Activated CD4-positive, alpha-beta T cell treated with anti-CD3 and anti-CD28 coated beads for 36 hours (primary cell): ENCODE measurements at regions not wholly inside any gene's neighbourhood (a gene's known extent, or its start where the extent isn't known, plus 50 kb on each side); places are given as distances from the start of the nearest gene placed in this dataset.

Source experiments
- ATAC-seq: fragments of 200-7000 bp; cut with Tn5 transposase; one replicate; pipeline ENCODE4 v1.10.0; 2021; ENCODE audit warnings: mild to moderate bottlenecking, moderate library complexity
- CTCF ChIA-PET: fragments of 350-600 bp; sonication (Branson Sonifier 250); formaldehyde crosslinking; loops from one replicate; lab custom pipeline; 2021; ENCODE audit warnings: antibody characterized with exemption; lab: Charles Lee
- POLR2A ChIA-PET: fragments of 350-600 bp; sonication (Branson Sonifier 250); formaldehyde crosslinking; loops from one replicate; lab custom pipeline; 2021; ENCODE audit warnings: antibody characterized with exemption, inconsistent platforms; lab: Charles Lee
- DNase-seq: peaks from one replicate; pipeline ENCODE4 v3.0.0-alpha.2; 2020
- H3K27ac Mint-ChIP-seq: one replicate; pipeline ENCODE4 v1.8.0; 2021; ENCODE audit warnings: mixed read lengths
- H3K27me3 Mint-ChIP-seq: one replicate; pipeline ENCODE4 v1.8.0; 2021; ENCODE audit warnings: mixed read lengths
- H3K36me3 Mint-ChIP-seq: one replicate; pipeline ENCODE4 v1.8.0; 2021; ENCODE audit warnings: low read depth, mixed read lengths
- H3K4me1 Mint-ChIP-seq: one replicate; pipeline ENCODE4 v1.8.0; 2021; ENCODE audit warnings: mixed read lengths
- H3K4me3 Mint-ChIP-seq: one replicate; pipeline ENCODE4 v1.8.0; 2021; ENCODE audit warnings: mild to moderate bottlenecking, moderate library complexity, mixed read lengths
- H3K9me3 Mint-ChIP-seq: one replicate; pipeline ENCODE4 v1.8.0; 2021; ENCODE audit warnings: low read depth, mixed read lengths
- intact Hi-C, 2 experiments: fragments of 100-400 bp; cut with DNase I in 1 of 2; cut with micrococcal nuclease in 1 of 2; formaldehyde crosslinking; loops; one replicate each; pipeline versions ENCODE4 v1.14.2 to v1.15.1; 2022 to 2024; cut with DNase I, micrococcal nuclease

DNA sequence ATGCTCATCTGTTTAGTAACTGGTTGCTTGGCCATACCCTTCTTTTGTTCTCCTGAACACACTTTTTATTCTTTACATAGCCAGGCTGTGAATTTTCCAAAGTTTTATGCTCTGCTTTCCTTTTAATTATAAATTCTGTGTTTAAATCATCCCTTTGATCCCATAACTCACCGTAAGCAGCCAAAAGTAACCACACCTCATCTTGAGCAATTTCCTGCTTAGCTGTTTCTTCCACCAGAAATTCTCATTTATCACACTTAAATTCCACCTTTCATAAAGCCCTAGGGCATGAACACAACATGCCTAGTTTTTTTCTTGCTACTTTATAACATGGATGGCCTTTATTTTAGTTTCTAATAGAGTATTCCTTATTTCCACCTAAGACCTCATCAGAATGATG, 510.7 kb downstream of the C12orf50 start:
- DNase-seq = no peak
- intact Hi-C loops = no loop called here
- H3K9me3 Mint-ChIP-seq = no peaks in the 10 kb centered on the region
- no peaks in the 10 kb centered on the region for H3K27me3 Mint-ChIP-seq
- CTCF ChIA-PET = no interaction called here
- H3K4me1 Mint-ChIP-seq = no peaks in the 10 kb centered on the region
- POLR2A ChIA-PET = no interaction called here
- H3K36me3 Mint-ChIP-seq = no peaks in the 10 kb centered on the region
- no peak overlapping the region for H3K27ac Mint-ChIP-seq
- no peak for ATAC-seq
- H3K4me3 Mint-ChIP-seq = no peak overlapping the region

DNA sequence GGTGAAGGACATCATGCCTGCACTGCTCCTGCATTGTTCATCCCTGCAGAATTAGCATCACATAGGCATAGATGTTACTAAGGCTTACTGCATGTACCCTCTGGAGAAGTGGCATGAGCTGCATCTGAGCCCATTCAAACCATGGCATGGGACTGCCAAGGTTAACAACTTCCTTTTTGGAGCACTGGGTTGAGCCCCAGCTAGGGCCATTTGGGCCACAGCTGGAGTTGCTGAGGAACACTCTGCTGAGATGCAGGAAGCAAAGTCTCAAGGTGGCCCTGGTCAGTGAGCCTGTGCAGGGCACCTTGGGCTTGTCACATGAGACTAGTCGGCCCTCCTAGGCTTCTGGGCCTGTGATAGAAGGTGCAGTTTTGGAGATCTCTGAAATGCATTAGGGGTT, 511.2 kb downstream of the C12orf50 start:
- Mint-ChIP-seq H3K9me3 (no peaks in the 10 kb centered on the region), H3K4me3 (no peak overlapping the region), H3K36me3 (no peaks in the 10 kb centered on the region), H3K4me1 (no peaks in the 10 kb centered on the region), H3K27ac (no peak overlapping the region), H3K27me3 (no peaks in the 10 kb centered on the region)
- ATAC-seq = no peak
- CTCF ChIA-PET = no interaction called here
- intact Hi-C loops = no loop called here
- DNase-seq = no peak
- POLR2A ChIA-PET = no interaction called here

GRCh38 chr12:87513536-87514280, 515.5 kb downstream of the C12orf50 start:
- ChIA-PET POLR2A (no interaction called here), CTCF (interaction anchor here (1.5 kb wide), 1 partner anchor 40 kb away, joined by 3 read pairs; no protein-coding TSS in a partner anchor)
- ATAC-seq (no peak), DNase-seq (no peak)
- Mint-ChIP-seq H3K36me3 (no peaks in the 10 kb centered on the region), H3K4me3 (no peak overlapping the region), H3K9me3 (peaks cover 3% of the 10 kb centered on the region), H3K27ac (no peak overlapping the region), H3K4me1 (no peaks in the 10 kb centered on the region), H3K27me3 (no peaks in the 10 kb centered on the region)
- intact Hi-C loops = no loop called here

GRCh38 chr12:87511371-87511770, 517.8 kb downstream of the C12orf50 start:
- Mint-ChIP-seq H3K9me3 (peaks cover 7% of the 10 kb centered on the region), H3K27me3 (no peaks in the 10 kb centered on the region), H3K36me3 (no peaks in the 10 kb centered on the region), H3K27ac (no peak overlapping the region), H3K4me1 (no peaks in the 10 kb centered on the region), H3K4me3 (no peak overlapping the region)
- no peak for ATAC-seq
- DNase-seq = no peak
- POLR2A ChIA-PET = no interaction called here
- intact Hi-C loops = no loop called here
- CTCF ChIA-PET = interaction anchor here (0.7 kb wide), 1 partner anchor 377 kb away, joined by 3 read pairs; no protein-coding TSS in a partner anchor

- ATAC-seq = no peak
- intact Hi-C loops = no loop called here
- H3K4me3 Mint-ChIP-seq = no peak overlapping the region
- peaks cover 10% of the 10 kb centered on the region for H3K9me3 Mint-ChIP-seq
- H3K27ac Mint-ChIP-seq = no peak overlapping the region
- POLR2A ChIA-PET = no interaction called here
- no peaks in the 10 kb centered on the region for H3K4me1 Mint-ChIP-seq
- H3K36me3 Mint-ChIP-seq = no peaks in the 10 kb centered on the region
- CTCF ChIA-PET = no interaction called here
- H3K27me3 Mint-ChIP-seq = no peaks in the 10 kb centered on the region
- DNase-seq = no peak
Observed at GRCh38 chr12:87509237-87509820, 519.9 kb downstream of the C12orf50 start.

DNA sequence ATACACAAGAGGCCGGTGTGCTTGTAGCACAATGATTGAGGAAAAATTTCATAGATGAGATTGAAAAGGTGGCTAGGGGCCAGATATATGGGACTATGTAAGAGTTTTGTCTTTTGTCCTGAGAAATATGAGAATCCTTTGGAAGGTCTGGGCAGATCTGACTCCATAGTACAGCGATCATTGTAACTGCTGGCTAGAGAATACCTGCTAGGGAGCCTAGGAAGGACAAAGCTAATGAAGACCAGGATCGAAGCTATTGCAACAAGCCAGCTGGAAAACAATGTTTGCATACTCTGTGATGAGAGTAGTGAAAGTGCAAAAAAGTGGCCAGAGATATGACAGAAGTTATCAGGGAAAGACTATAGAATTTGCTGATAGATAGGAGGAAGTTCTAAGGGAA, 537.6 kb downstream of the C12orf50 start:
- DNase-seq (no peak), ATAC-seq (no peak)
- no peaks in the 10 kb centered on the region for H3K36me3 Mint-ChIP-seq
- H3K9me3 Mint-ChIP-seq = peaks cover 7% of the 10 kb centered on the region
- no peak overlapping the region for H3K27ac Mint-ChIP-seq
- H3K4me1 Mint-ChIP-seq = no peaks in the 10 kb centered on the region
- H3K27me3 Mint-ChIP-seq = no peaks in the 10 kb centered on the region
- ChIA-PET CTCF (no interaction called here), POLR2A (no interaction called here)
- intact Hi-C loops = no loop called here
- H3K4me3 Mint-ChIP-seq = no peak overlapping the region

DNA sequence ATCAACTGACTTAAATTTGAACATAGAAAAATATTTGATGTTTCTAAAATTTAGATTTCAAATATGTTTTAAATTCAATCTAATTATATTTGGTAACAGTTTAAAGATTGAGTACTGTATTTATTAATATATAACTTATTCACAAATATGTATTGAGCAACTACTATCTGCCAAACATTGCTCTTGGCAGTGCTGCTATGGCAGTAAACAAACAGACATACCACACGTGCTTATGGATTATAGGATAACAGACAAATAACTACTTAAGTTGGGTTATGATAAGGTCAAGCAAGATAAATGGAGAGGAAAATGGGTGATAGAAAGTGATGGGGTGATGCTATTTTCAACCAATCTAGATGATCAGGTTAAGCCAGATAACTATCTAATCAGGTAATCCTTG, 538.1 kb downstream of the C12orf50 start:
- Mint-ChIP-seq H3K27me3 (no peaks in the 10 kb centered on the region), H3K4me1 (no peaks in the 10 kb centered on the region), H3K36me3 (no peaks in the 10 kb centered on the region), H3K9me3 (peaks cover 7% of the 10 kb centered on the region), H3K27ac (no peak overlapping the region), H3K4me3 (no peak overlapping the region)
- DNase-seq (no peak), ATAC-seq (no peak)
- intact Hi-C loops = no loop called here
- ChIA-PET CTCF (no interaction called here), POLR2A (no interaction called here)

GRCh38 chr12:87469295-87469694, 559.9 kb downstream of the C12orf50 start:
- Mint-ChIP-seq H3K27ac (no peak overlapping the region), H3K27me3 (no peaks in the 10 kb centered on the region), H3K4me1 (no peaks in the 10 kb centered on the region), H3K36me3 (no peaks in the 10 kb centered on the region), H3K4me3 (no peak overlapping the region), H3K9me3 (no peaks in the 10 kb centered on the region)
- DNase-seq (no peak), ATAC-seq (no peak)
- ChIA-PET POLR2A (no interaction called here), CTCF (no interaction called here)
- intact Hi-C loops = no loop called here

DNA sequence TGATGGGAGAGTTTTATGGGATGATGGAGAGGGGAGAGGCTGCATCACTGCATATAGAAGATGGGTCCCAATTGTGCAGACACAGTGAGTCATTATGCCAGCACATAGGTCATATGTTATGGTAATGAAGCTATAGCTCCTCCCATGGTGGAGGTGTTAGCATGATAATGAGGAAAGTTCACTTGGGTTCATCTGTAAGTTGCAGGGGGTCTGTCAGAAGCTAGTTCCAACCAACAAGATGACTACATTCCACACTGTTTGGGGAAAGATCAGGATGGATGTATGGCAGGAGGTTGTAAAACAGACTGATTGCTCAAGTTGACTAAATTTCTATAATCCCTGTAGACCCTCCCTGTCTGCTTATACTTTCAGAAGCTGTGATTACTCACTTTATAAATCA, 561.3 kb downstream of the C12orf50 start:
- no peaks in the 10 kb centered on the region for H3K27me3 Mint-ChIP-seq
- intact Hi-C loops = no loop called here
- no peak for DNase-seq
- H3K4me1 Mint-ChIP-seq = no peaks in the 10 kb centered on the region
- H3K4me3 Mint-ChIP-seq = no peak overlapping the region
- H3K36me3 Mint-ChIP-seq = no peaks in the 10 kb centered on the region
- CTCF ChIA-PET = no interaction called here
- POLR2A ChIA-PET = no interaction called here
- H3K9me3 Mint-ChIP-seq = no peaks in the 10 kb centered on the region
- ATAC-seq = no peak
- H3K27ac Mint-ChIP-seq = no peak overlapping the region

GRCh38 chr12:87464565-87464964, 564.6 kb downstream of the C12orf50 start:
- H3K36me3 Mint-ChIP-seq = no peaks in the 10 kb centered on the region
- POLR2A ChIA-PET = no interaction called here
- CTCF ChIA-PET = no interaction called here
- H3K27ac Mint-ChIP-seq = no peak overlapping the region
- H3K4me3 Mint-ChIP-seq = no peak overlapping the region
- no peak for ATAC-seq
- intact Hi-C loops = no loop called here
- peaks cover 4% of the 10 kb centered on the region for H3K9me3 Mint-ChIP-seq
- no peak for DNase-seq
- no peaks in the 10 kb centered on the region for H3K27me3 Mint-ChIP-seq
- H3K4me1 Mint-ChIP-seq = no peaks in the 10 kb centered on the region

GRCh38 chr12:87444039-87444438, 585.2 kb downstream of the C12orf50 start:
- H3K27ac Mint-ChIP-seq = no peak overlapping the region
- intact Hi-C loops = no loop called here
- no peaks in the 10 kb centered on the region for H3K4me1 Mint-ChIP-seq
- CTCF ChIA-PET = no interaction called here
- ATAC-seq (no peak), DNase-seq (no peak)
- no peak overlapping the region for H3K4me3 Mint-ChIP-seq
- H3K9me3 Mint-ChIP-seq = peaks cover 1% of the 10 kb centered on the region
- POLR2A ChIA-PET = no interaction called here
- no peaks in the 10 kb centered on the region for H3K36me3 Mint-ChIP-seq
- no peaks in the 10 kb centered on the region for H3K27me3 Mint-ChIP-seq

- CTCF ChIA-PET = no interaction called here
- Mint-ChIP-seq H3K36me3 (no peaks in the 10 kb centered on the region), H3K27ac (no peak overlapping the region), H3K4me1 (no peaks in the 10 kb centered on the region), H3K4me3 (no peak overlapping the region), H3K27me3 (no peaks in the 10 kb centered on the region), H3K9me3 (peaks cover 6% of the 10 kb centered on the region)
- no peak for ATAC-seq
- POLR2A ChIA-PET = no interaction called here
- intact Hi-C loops = no loop called here
- DNase-seq = no peak
Observed at GRCh38 chr12:87441511-87441910, 587.7 kb downstream of the C12orf50 start.
